HepG2 (cell line): ENCODE measurements at regions not wholly inside any gene's neighbourhood (a gene's known extent, or its start where the extent isn't known, plus 50 kb on each side); places are given as distances from the start of the nearest gene placed in this dataset.

Experiments used
- EP300 ChIP-seq, 3 experiments: sonication (generic) in 1 of 3; formaldehyde crosslinking in 1 of 3; IDR thresholded peaks; 2 replicates each; pipeline versions ENCODE4 v1.5.1 to v1.6.1; 2011 to 2020; ENCODE audit warnings: low read depth in 2 of 3, low read length in 2 of 3, borderline replicate concordance in 1 of 3, improper control_type of control experiment in 1 of 3, mild to moderate bottlenecking in 1 of 3, missing genetic modification reagents in 1 of 3, moderate library complexity in 1 of 3
- POLR2G ChIP-seq: fragments of 200-400 bp; formaldehyde crosslinking; IDR thresholded peaks from 2 replicates; pipeline ENCODE4 v1.6.1; 2018; ENCODE audit warnings: mild to moderate bottlenecking, low read depth, low read length, moderate library complexity
- PRPF4 ChIP-seq: fragments of 200-400 bp; formaldehyde crosslinking; IDR thresholded peaks from 2 replicates; pipeline ENCODE4 v1.6.1; 2016; ENCODE audit warnings: low read length, low read depth; ENCODE audit not compliant: poor library complexity, severe bottlenecking
- RAD51 ChIP-seq: fragments of 450-650 bp; IDR thresholded peaks from 2 replicates; pipeline ENCODE4 v1.6.1; 2016; ENCODE audit warnings: borderline replicate concordance
- TGIF2 ChIP-seq: IDR thresholded peaks from 2 replicates; pipeline ENCODE4 v1.6.1; 2016; ENCODE audit warnings: control low read depth, missing compliant biosample characterization
- U2AF2 ChIP-seq: fragments of 200-400 bp; formaldehyde crosslinking; IDR thresholded peaks from 2 replicates; pipeline ENCODE4 v1.6.1; 2017; ENCODE audit warnings: low read depth, mild to moderate bottlenecking, low read length
- ZBTB1 ChIP-seq: sonication (generic); formaldehyde crosslinking; IDR thresholded peaks from 2 replicates; pipeline ENCODE4 v1.4.0; 2020; ENCODE audit warnings: missing genetic modification reagents, borderline replicate concordance
- ZKSCAN5 ChIP-seq: sonication (generic); formaldehyde crosslinking; IDR thresholded peaks from 2 replicates; pipeline ENCODE4 v1.5.1; 2020; ENCODE audit warnings: mild to moderate bottlenecking, missing genetic modification reagents
- ZNF33B ChIP-seq: sonication (generic); formaldehyde crosslinking; IDR thresholded peaks from 2 replicates; pipeline ENCODE4 v1.5.1; 2020; ENCODE audit warnings: mild to moderate bottlenecking, missing genetic modification reagents
- TF ChIP-seq, protein P1 (sequence below): sonication (generic); formaldehyde crosslinking; IDR thresholded peaks from 2 replicates; pipeline ENCODE4 v1.8.1; 2023; ENCODE audit warnings: mild to moderate bottlenecking, inconsistent platforms, moderate library complexity, missing genetic modification reagents, borderline replicate concordance
- TF ChIP-seq, protein P2 (sequence below): sonication (generic); formaldehyde crosslinking; IDR thresholded peaks from 2 replicates; pipeline ENCODE4 v1.5.0; 2020; ENCODE audit warnings: mild to moderate bottlenecking, missing genetic modification reagents, moderate library complexity
- TF ChIP-seq, protein P3 (sequence below): sonication (generic); formaldehyde crosslinking; IDR thresholded peaks from 2 replicates; pipeline ENCODE4 v1.4.0; 2020; ENCODE audit warnings: missing genetic modification reagents, mild to moderate bottlenecking, borderline replicate concordance
- TF ChIP-seq, protein P4 (sequence below): sonication (generic); formaldehyde crosslinking; IDR thresholded peaks from 2 replicates; pipeline ENCODE4 v1.5.0; 2020; ENCODE audit warnings: missing genetic modification reagents

DNA sequence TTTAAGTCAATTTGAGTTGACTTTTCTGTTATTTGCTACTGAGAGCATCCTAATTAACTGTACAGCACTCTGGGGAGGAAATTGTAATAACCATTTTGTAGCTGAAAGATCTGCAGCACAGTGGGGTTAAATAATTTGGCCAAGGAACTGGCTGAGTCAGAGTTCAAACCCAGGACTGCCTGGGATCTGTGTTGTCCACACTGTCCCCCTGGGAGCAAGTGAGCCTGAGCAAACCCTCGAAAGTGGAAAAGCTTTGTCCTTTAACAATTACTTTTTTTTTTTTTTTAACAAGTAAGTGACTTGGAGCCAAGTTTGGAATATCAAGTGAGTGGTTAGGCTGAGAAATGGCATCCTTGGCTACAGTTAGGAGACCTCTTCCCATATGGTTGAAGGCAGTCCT, 247.2 kb upstream of the CCDC196 start:
- TF ChIP-seq ZNF33B, result no peak
- TF ChIP-seq EP300 (IDR thresholded peaks at IDR 0.05; ENCODE audit: low read depth in 2 of 2, low read length in 2 of 2), result no peak
- no peak for TF ChIP-seq EP300 (CRISPR knock-in tag; IDR thresholded peaks at IDR 0.05; ENCODE audit: borderline replicate concordance)
- TF ChIP-seq ZBTB1 (CRISPR knock-in tag), result no peak
- TF ChIP-seq TGIF2, result no peak
- TF ChIP-seq POLR2G, result no peak
- no peak for TF ChIP-seq ZKSCAN5 (CRISPR knock-in tag)
- TF ChIP-seq, protein P1, sequence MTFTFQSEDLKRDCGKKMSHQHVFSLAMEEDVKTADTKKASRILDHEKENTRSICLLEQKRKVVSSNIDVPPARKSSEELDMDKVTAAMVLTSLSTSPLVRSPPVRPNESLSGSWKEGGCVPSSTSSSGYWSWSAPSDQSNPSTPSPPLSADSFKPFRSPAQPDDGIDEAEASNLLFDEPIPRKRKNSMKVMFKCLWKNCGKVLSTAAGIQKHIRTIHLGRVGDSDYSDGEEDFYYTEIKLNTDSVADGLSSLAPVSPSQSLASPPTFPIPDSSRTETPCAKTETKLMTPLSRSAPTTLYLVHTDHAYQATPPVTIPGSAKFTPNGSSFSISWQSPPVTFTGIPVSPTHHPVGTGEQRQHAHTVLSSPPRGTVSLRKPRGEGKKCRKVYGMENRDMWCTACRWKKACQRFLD, result no peak
- TF ChIP-seq, protein P2, sequence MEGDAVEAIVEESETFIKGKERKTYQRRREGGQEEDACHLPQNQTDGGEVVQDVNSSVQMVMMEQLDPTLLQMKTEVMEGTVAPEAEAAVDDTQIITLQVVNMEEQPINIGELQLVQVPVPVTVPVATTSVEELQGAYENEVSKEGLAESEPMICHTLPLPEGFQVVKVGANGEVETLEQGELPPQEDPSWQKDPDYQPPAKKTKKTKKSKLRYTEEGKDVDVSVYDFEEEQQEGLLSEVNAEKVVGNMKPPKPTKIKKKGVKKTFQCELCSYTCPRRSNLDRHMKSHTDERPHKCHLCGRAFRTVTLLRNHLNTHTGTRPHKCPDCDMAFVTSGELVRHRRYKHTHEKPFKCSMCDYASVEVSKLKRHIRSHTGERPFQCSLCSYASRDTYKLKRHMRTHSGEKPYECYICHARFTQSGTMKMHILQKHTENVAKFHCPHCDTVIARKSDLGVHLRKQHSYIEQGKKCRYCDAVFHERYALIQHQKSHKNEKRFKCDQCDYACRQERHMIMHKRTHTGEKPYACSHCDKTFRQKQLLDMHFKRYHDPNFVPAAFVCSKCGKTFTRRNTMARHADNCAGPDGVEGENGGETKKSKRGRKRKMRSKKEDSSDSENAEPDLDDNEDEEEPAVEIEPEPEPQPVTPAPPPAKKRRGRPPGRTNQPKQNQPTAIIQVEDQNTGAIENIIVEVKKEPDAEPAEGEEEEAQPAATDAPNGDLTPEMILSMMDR (CRISPR knock-in tag), result no peak
- TF ChIP-seq PRPF4, result no peak
- TF ChIP-seq, protein P3, sequence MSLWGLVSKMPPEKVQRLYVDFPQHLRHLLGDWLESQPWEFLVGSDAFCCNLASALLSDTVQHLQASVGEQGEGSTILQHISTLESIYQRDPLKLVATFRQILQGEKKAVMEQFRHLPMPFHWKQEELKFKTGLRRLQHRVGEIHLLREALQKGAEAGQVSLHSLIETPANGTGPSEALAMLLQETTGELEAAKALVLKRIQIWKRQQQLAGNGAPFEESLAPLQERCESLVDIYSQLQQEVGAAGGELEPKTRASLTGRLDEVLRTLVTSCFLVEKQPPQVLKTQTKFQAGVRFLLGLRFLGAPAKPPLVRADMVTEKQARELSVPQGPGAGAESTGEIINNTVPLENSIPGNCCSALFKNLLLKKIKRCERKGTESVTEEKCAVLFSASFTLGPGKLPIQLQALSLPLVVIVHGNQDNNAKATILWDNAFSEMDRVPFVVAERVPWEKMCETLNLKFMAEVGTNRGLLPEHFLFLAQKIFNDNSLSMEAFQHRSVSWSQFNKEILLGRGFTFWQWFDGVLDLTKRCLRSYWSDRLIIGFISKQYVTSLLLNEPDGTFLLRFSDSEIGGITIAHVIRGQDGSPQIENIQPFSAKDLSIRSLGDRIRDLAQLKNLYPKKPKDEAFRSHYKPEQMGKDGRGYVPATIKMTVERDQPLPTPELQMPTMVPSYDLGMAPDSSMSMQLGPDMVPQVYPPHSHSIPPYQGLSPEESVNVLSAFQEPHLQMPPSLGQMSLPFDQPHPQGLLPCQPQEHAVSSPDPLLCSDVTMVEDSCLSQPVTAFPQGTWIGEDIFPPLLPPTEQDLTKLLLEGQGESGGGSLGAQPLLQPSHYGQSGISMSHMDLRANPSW (CRISPR knock-in tag), result no peak
- TF ChIP-seq RAD51, result no peak
- TF ChIP-seq U2AF2, result no peak
- TF ChIP-seq, protein P4, sequence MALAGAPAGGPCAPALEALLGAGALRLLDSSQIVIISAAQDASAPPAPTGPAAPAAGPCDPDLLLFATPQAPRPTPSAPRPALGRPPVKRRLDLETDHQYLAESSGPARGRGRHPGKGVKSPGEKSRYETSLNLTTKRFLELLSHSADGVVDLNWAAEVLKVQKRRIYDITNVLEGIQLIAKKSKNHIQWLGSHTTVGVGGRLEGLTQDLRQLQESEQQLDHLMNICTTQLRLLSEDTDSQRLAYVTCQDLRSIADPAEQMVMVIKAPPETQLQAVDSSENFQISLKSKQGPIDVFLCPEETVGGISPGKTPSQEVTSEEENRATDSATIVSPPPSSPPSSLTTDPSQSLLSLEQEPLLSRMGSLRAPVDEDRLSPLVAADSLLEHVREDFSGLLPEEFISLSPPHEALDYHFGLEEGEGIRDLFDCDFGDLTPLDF (CRISPR knock-in tag), result no peak
